NB4 (cell line): ENCODE measurements at regions not wholly inside any gene's neighbourhood (a gene's known extent, or its start where the extent isn't known, plus 50 kb on each side); places are given as distances from the start of the nearest gene placed in this dataset.

Experiments used
- DNase-seq: peaks from one replicate; pipeline ENCODE4 v3.0.0; 2010; ENCODE audit warnings: low read depth
- H3K4me3 ChIP-seq: one replicate; pipeline ENCODE4 v1.5.1; 2011; ENCODE audit warnings: mild to moderate bottlenecking, low read depth, low read length, moderate library complexity
- MYC ChIP-seq: IDR thresholded peaks from 2 replicates; pipeline ENCODE4 v1.6.1; 2011; ENCODE audit warnings: low read depth, low read length
- POLR2A ChIP-seq: IDR thresholded peaks from 2 replicates; pipeline ENCODE4 v1.6.1; 2011; ENCODE audit warnings: mild to moderate bottlenecking; ENCODE audit not compliant: insufficient read length; ENCODE audit errors: extremely low read depth
- TF ChIP-seq, protein P1 (sequence below): IDR thresholded peaks from one replicate; pipeline ENCODE4 v1.5.1; 2012; ENCODE audit warnings: low read depth, low read length
- TF ChIP-seq, protein P2 (sequence below): IDR thresholded peaks from 2 replicates; pipeline ENCODE4 v1.6.1; 2011; ENCODE audit warnings: low read depth, low read length

DNA sequence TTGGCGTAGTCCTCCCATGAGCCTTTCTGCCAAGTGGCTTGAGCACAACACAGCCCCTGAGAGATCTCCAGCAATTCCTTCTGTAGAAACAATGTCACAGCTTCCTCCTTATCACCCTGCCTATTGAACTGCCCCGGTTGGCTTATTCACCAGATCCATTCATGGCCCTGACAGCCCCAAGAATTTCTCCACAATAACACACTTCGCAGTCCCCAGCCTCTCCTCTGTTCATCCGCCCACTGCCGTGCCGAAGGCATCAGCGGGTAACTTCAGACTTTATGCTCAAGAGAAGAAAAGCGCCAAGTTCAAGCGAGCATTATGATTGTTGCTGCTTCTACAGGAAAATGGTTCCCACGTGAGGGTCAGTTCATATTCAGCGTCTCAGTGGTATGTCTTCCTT, 403.9 kb downstream of the VPS13C start:
- TF ChIP-seq, protein P1, sequence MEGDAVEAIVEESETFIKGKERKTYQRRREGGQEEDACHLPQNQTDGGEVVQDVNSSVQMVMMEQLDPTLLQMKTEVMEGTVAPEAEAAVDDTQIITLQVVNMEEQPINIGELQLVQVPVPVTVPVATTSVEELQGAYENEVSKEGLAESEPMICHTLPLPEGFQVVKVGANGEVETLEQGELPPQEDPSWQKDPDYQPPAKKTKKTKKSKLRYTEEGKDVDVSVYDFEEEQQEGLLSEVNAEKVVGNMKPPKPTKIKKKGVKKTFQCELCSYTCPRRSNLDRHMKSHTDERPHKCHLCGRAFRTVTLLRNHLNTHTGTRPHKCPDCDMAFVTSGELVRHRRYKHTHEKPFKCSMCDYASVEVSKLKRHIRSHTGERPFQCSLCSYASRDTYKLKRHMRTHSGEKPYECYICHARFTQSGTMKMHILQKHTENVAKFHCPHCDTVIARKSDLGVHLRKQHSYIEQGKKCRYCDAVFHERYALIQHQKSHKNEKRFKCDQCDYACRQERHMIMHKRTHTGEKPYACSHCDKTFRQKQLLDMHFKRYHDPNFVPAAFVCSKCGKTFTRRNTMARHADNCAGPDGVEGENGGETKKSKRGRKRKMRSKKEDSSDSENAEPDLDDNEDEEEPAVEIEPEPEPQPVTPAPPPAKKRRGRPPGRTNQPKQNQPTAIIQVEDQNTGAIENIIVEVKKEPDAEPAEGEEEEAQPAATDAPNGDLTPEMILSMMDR = no peak
- TF ChIP-seq, protein P2, sequence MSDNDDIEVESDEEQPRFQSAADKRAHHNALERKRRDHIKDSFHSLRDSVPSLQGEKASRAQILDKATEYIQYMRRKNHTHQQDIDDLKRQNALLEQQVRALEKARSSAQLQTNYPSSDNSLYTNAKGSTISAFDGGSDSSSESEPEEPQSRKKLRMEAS = no peak
- no peak for TF ChIP-seq MYC
- no peak for TF ChIP-seq POLR2A
- H3K4me3 ChIP-seq = no peak overlapping the region
- DNase-seq = no peak

DNA sequence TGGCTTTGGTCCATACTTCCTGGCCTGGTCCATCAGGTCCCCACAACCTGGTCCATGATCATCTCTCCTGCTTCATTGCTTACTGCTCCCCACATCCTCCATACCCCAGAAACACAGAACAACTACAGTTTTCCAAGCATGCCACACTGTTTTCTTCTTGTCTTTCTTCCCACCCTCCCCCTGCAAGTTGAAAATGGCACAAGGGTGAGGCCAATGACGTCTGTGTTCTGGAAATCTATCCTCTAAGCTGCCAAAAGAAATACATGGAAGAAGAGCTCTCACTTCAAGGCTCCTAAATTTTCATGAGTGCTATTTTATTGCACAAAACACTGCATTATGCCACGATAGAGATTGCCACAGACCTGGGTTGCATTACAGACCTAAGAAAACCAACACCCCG, 404.4 kb downstream of the VPS13C start:
- TF ChIP-seq, protein P1 = no peak
- TF ChIP-seq POLR2A = no peak
- no peak for TF ChIP-seq MYC
- TF ChIP-seq, protein P2 = no peak
- no peak for DNase-seq
- H3K4me3 ChIP-seq = no peak overlapping the region

DNA sequence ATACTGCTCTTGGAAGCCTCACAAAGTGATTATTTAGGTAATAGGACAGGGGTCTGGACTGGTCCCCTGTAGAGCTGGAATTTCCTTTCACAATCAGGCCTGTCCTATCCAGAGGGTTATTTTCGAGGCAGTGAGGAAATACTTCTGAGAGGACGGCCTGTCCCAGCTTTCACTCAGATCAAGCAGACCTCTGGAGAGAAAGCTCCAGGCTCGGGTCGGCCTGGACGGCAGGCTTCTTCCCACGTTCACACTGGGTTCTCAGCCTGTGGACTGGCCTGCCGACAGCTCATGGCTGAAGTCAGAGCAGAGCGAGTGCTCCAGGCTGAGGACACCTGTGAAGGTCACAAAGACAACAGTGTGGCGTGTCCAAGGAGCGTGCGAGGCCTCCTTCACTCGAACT, 405.3 kb downstream of the VPS13C start:
- TF ChIP-seq MYC (no peak), POLR2A (no peak)
- TF ChIP-seq, protein P2 = no peak
- TF ChIP-seq, protein P1 = no peak
- no peak for DNase-seq
- H3K4me3 ChIP-seq = no peak overlapping the region

DNA sequence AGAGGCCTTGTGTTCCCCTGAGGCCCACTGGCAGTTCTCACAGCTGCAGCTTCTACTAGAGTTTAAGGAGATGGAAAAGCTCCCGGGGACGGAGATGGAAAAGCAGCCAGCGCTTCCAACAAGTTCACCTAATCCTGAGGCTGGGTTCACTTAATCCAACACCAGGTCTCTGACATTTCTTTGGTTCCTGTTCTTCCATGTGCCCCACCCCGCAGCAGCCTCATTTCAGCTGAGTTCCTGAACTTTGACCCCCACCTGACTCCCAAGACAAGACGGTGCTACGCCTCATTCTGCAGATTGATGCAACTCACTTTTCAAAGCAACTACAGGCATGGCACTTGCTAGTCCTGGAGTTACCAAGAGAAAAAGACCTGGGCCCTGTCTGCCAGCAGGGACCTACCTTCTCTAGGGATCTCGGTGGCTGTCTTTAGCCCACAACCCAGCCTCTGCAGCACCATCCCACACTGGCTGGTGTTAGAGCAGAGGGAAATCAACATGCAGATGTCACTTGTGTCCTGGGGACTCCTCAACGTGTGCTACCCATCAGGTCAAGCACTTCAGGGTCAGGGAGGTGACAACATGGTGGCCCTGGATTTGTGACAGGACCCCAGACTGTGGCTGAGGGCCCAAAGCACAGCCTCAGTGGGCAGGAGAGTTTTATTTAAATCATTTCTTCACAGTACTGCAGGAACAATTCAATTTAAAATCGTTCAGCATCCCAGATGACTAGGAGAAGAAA, 406.1 kb downstream of the VPS13C start:
- no peak for DNase-seq
- H3K4me3 ChIP-seq = no peak overlapping the region
- TF ChIP-seq, protein P1 = no peak
- TF ChIP-seq MYC = no peak

DNA sequence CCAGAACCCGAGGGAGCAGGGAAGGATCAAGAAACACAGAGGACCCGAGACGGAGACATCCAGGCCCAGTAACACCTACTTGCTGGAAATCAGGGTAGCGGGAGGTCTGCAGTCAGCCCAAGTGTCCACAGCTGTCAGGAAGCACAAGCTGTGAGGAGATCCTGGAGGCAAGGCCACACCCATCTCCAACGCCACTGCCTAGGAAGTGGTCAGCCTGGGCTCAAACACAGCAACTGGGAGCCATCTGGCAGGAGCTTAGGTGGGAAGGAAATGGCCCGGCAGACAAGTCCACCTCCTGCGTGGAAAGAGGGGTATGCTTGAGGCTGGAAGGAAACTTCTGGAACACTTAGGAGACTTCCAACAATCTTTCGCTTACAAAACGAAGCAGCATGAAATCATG, 407.1 kb downstream of the VPS13C start:
- TF ChIP-seq, protein P1 = no peak
- TF ChIP-seq MYC (no peak), POLR2A (no peak)
- TF ChIP-seq, protein P2 = no peak
- DNase-seq = no peak

DNA sequence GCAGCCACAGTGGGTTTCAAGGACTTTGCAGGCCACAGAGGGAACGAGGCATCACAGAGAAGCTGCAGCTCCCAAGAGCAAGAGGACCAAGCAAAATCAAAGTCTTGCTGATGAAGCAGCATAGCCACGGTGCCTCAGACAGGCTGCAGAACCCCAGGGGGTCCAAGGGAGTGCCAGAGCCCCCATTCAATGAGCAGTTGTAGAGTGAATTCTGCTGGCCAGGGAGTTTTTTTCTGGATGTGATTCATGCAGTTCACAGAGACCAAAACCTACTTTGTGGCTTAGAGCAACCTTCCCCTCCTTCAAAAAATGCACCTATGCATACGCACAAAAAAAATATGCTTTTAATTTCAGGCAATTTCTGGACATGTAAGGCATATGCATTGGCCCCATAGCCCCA, 409.0 kb downstream of the VPS13C start:
- TF ChIP-seq POLR2A = no peak
- TF ChIP-seq, protein P2 = no peak
- TF ChIP-seq, protein P1 = no peak
- TF ChIP-seq MYC = no peak
- H3K4me3 ChIP-seq = no peak overlapping the region
- DNase-seq = no peak

More for the DNA sequence above, 407.1 kb downstream of the VPS13C start:
- no peak overlapping the region for H3K4me3 ChIP-seq
